K562 (cell line): ENCODE measurements at regions not wholly inside any gene's neighbourhood (a gene's known extent, or its start where the extent isn't known, plus 50 kb on each side); places are given as distances from the start of the nearest gene placed in this dataset.

Source experiments
- MCM5 ChIP-seq: fragments of 450-650 bp; IDR thresholded peaks from 2 replicates; pipeline ENCODE4 v1.6.1; 2016; ENCODE audit warnings: low read depth
- POLR2A ChIP-seq: fragments of 450-650 bp; conservative IDR thresholded peaks from 2 replicates; pipeline ENCODE4 v1.6.1; 2016
- POLR3A ChIP-seq: IDR thresholded peaks from 2 replicates; pipeline ENCODE4 v1.6.1; 2011; ENCODE audit warnings: borderline replicate concordance, mild to moderate bottlenecking, moderate library complexity; ENCODE audit not compliant: insufficient read length, insufficient read depth; ENCODE audit errors: extremely low read depth
- SETDB1 ChIP-seq: IDR thresholded peaks from one replicate; pipeline ENCODE4 v1.6.1; 2012; ENCODE audit warnings: low read length, control low read depth, inconsistent platforms
- SMARCE1 ChIP-seq: fragments of 450-650 bp; IDR thresholded peaks from 2 replicates; pipeline ENCODE4 v1.7.1; 2016; ENCODE audit warnings: mild to moderate bottlenecking
- ZKSCAN1 ChIP-seq: fragments of 150-350 bp; IDR thresholded peaks from 2 replicates; pipeline ENCODE4 v1.6.1; 2016; ENCODE audit warnings: low read depth, low read length
- TF ChIP-seq, protein P1 (sequence below): sonication (generic); formaldehyde crosslinking; IDR thresholded peaks from 2 replicates; pipeline ENCODE4 v1.8.1; 2023; ENCODE audit warnings: mild to moderate bottlenecking, missing genetic modification reagents
- TF ChIP-seq, protein P2 (sequence below): sonication (generic); formaldehyde crosslinking; IDR thresholded peaks from 2 replicates; pipeline ENCODE4 v1.9.0; 2022; ENCODE audit warnings: mild to moderate bottlenecking, missing genetic modification reagents

DNA sequence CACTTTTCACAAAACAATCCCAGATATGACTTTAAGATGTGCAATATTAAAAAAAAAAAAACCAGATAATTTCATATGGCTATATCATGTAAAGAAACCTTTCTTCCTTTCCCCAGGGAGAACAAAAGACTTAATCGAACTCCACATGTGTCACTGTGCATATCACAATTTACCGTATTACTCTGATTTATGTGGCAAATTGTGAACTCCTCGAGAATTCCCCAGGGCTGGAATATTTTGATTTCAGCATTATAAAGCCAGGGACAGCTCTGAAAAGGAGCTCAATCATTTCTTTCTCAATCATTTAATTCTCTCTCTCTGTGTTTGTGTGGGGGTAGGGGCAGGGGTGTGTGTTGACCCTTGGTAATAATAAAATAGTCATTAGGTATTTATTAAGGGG is 165.8 kb downstream of the TDRD15 start:
- TF ChIP-seq SMARCE1, result no peak
- no peak for TF ChIP-seq ZKSCAN1
- TF ChIP-seq, protein P1, sequence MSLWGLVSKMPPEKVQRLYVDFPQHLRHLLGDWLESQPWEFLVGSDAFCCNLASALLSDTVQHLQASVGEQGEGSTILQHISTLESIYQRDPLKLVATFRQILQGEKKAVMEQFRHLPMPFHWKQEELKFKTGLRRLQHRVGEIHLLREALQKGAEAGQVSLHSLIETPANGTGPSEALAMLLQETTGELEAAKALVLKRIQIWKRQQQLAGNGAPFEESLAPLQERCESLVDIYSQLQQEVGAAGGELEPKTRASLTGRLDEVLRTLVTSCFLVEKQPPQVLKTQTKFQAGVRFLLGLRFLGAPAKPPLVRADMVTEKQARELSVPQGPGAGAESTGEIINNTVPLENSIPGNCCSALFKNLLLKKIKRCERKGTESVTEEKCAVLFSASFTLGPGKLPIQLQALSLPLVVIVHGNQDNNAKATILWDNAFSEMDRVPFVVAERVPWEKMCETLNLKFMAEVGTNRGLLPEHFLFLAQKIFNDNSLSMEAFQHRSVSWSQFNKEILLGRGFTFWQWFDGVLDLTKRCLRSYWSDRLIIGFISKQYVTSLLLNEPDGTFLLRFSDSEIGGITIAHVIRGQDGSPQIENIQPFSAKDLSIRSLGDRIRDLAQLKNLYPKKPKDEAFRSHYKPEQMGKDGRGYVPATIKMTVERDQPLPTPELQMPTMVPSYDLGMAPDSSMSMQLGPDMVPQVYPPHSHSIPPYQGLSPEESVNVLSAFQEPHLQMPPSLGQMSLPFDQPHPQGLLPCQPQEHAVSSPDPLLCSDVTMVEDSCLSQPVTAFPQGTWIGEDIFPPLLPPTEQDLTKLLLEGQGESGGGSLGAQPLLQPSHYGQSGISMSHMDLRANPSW, result no peak
- no peak for TF ChIP-seq POLR3A
- TF ChIP-seq POLR2A, result no peak
- TF ChIP-seq, protein P2, sequence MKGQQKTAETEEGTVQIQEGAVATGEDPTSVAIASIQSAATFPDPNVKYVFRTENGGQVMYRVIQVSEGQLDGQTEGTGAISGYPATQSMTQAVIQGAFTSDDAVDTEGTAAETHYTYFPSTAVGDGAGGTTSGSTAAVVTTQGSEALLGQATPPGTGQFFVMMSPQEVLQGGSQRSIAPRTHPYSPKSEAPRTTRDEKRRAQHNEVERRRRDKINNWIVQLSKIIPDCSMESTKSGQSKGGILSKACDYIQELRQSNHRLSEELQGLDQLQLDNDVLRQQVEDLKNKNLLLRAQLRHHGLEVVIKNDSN (CRISPR knock-in tag), result no peak
- no peak for TF ChIP-seq MCM5
- TF ChIP-seq SETDB1, result no peak
